NCI-H1417 (cell line): ENCODE measurements at regions not wholly inside any gene's neighbourhood (a gene's known extent, or its start where the extent isn't known, plus 50 kb on each side); places are given as distances from the start of the nearest gene placed in this dataset.

Experiments
- DNase-seq, 3 experiments: peaks; one replicate each; lab custom pipeline; 2025; lab: John Stamatoyannopoulos, UW

GRCh38 chr11:32266601-32267000, 168.7 kb downstream of the WT1 start:
- DNase-seq = no peak

GRCh38 chr11:32267679-32268187, 167.6 kb downstream of the WT1 start:
- DNase-seq = no peak

- DNase-seq = no peak
Observed at GRCh38 chr11:32273931-32274330, 161.4 kb downstream of the WT1 start.

- no peak for DNase-seq
Observed at GRCh38 chr11:32279672-32280071, 155.7 kb downstream of the WT1 start.

GRCh38 chr11:32280339-32280738, 155.0 kb downstream of the WT1 start:
- DNase-seq = no peak

GRCh38 chr11:32288276-32288675, 147.1 kb downstream of the WT1 start:
- no peak for DNase-seq

- DNase-seq = no peak
Observed at GRCh38 chr11:32289701-32290100, 145.6 kb downstream of the WT1 start.

GRCh38 chr11:32290783-32291182, 144.6 kb downstream of the WT1 start:
- no peak for DNase-seq

- DNase-seq = peak in 2 of 3 experiments; percentile 39 to 72
Observed at GRCh38 chr11:32297611-32298011, 137.7 kb downstream of the WT1 start.

GRCh38 chr11:32302826-32303225, 132.5 kb downstream of the WT1 start:
- DNase-seq = no peak

GRCh38 chr11:32304521-32304920, 130.8 kb downstream of the WT1 start:
- DNase-seq = no peak

GRCh38 chr11:32305460-32305859, 129.9 kb downstream of the WT1 start:
- DNase-seq = no peak

GRCh38 chr11:32307471-32307870, 127.9 kb downstream of the WT1 start:
- peak in 2 of 3 experiments; percentile 42 to 86 for DNase-seq

- DNase-seq = no peak
Observed at GRCh38 chr11:32307913-32308312, 127.4 kb downstream of the WT1 start.

GRCh38 chr11:32309530-32310213, 125.7 kb downstream of the WT1 start:
- peak in 2 of 3 experiments; percentile 67 to 90 for DNase-seq

- DNase-seq = no peak
Observed at GRCh38 chr11:32310214-32310601, 125.1 kb downstream of the WT1 start.

GRCh38 chr11:32311346-32312065, 123.8 kb downstream of the WT1 start:
- no peak for DNase-seq

GRCh38 chr11:32312206-32312817, 123.0 kb downstream of the WT1 start:
- DNase-seq = peak in 1 of 3 experiments; percentile 34

GRCh38 chr11:32312865-32313403, 122.4 kb downstream of the WT1 start:
- peak in 2 of 3 experiments; percentile 12 to 32 for DNase-seq

GRCh38 chr11:32313477-32313876, 121.9 kb downstream of the WT1 start:
- no peak for DNase-seq

- DNase-seq = no peak
Observed at GRCh38 chr11:32315121-32315520, 120.2 kb downstream of the WT1 start.

- DNase-seq = no peak
Observed at GRCh38 chr11:32316232-32316631, 119.1 kb downstream of the WT1 start.
